ENCODE measurements at regions not wholly inside any gene's neighbourhood (a gene's known extent, or its start where the extent isn't known, plus 50 kb on each side); places are given as distances from the start of the nearest gene placed in this dataset.

DNA sequence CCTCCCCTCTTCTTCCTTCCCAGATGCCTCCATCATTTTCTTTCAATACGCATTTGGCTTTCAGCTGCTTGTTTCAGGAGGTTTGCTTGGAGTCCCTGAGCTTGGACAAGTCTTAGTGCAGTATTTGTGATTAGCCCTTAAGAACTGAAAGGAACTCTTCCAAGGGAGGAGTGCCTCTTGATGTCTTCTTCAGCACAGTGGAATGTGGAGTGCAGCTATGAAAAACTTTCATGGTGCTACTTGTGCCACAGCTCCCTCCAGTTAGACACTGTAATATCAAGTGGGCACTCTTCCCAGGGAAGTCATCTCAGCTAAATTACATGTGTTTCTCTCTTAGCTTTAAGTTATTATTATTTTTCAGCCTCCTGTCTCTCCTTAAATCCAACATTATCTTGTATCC is 173.1 kb downstream of the NECTIN3 start:
- H3K36me3 ChIP-seq (ENCODE audit: control insufficient read depth in 2 of 2, extremely low read depth in 1 of 2, insufficient read depth in 2 of 2, low read length in 2 of 2): no peaks in the 10 kb centered on the region
- no peak overlapping the region for H3K4me3 ChIP-seq (ENCODE audit: control insufficient read depth in 2 of 3, extremely low read depth in 1 of 3, insufficient read depth in 2 of 3, low read depth in 1 of 3, low read length in 3 of 3)
- no peaks in the 10 kb centered on the region for H3K27me3 ChIP-seq (ENCODE audit: control insufficient read depth, extremely low read depth, insufficient read depth, low read length)
- dilution Hi-C loops (cut with MboI; ENCODE audit: extremely low pct_ligation_motif_present, low sequenced_read_pairs): no loop called here
- no peak overlapping the region for H3K9ac ChIP-seq (ENCODE audit: control insufficient read depth, extremely low read depth, insufficient read depth, low read length)
- peaks cover 3% of the 10 kb centered on the region for H3K9me3 ChIP-seq (ENCODE audit: control insufficient read depth, low read depth, low read length)
- H3K4me2 ChIP-seq (ENCODE audit: control insufficient read depth, extremely low read depth, insufficient read depth, low read depth, low read length): no peak overlapping the region
- no peak overlapping the region for H3K27ac ChIP-seq (ENCODE audit: control insufficient read depth, insufficient read depth, low read length)
- H3K79me2 ChIP-seq (ENCODE audit: control insufficient read depth, insufficient read depth, low read length): no peaks in the 10 kb centered on the region
- H2AFZ ChIP-seq (ENCODE audit: control insufficient read depth, low read length): no peak overlapping the region
- no peaks in the 10 kb centered on the region for H3K4me1 ChIP-seq (ENCODE audit: control insufficient read depth, extremely low read depth, insufficient read depth, low read length)
- no peaks in the 10 kb centered on the region for H3K9me1 ChIP-seq (ENCODE audit: control insufficient read depth, extremely low read depth, insufficient read depth, low read length)
- no peak for TF ChIP-seq EZH2 (IDR thresholded peaks at IDR 0.05; ENCODE audit: low read length)
- TF ChIP-seq, protein P1, sequence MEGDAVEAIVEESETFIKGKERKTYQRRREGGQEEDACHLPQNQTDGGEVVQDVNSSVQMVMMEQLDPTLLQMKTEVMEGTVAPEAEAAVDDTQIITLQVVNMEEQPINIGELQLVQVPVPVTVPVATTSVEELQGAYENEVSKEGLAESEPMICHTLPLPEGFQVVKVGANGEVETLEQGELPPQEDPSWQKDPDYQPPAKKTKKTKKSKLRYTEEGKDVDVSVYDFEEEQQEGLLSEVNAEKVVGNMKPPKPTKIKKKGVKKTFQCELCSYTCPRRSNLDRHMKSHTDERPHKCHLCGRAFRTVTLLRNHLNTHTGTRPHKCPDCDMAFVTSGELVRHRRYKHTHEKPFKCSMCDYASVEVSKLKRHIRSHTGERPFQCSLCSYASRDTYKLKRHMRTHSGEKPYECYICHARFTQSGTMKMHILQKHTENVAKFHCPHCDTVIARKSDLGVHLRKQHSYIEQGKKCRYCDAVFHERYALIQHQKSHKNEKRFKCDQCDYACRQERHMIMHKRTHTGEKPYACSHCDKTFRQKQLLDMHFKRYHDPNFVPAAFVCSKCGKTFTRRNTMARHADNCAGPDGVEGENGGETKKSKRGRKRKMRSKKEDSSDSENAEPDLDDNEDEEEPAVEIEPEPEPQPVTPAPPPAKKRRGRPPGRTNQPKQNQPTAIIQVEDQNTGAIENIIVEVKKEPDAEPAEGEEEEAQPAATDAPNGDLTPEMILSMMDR (optimal IDR thresholded peaks at IDR 0.05 in 1 of 3, IDR thresholded peaks at IDR 0.05 in 1 of 3, conservative IDR thresholded peaks at IDR 0.05 in 1 of 3; ENCODE audit: extremely low read depth in 1 of 3, insufficient read depth in 2 of 3, low read length in 3 of 3): no peak
- FAIRE-seq: no peak
- no peaks in the 10 kb centered on the region for H4K20me1 ChIP-seq (ENCODE audit: control insufficient read depth, extremely low read depth, insufficient read depth, low read length)
- no peak for DNase-seq (ENCODE audit: low read depth, low spot score)

DNA sequence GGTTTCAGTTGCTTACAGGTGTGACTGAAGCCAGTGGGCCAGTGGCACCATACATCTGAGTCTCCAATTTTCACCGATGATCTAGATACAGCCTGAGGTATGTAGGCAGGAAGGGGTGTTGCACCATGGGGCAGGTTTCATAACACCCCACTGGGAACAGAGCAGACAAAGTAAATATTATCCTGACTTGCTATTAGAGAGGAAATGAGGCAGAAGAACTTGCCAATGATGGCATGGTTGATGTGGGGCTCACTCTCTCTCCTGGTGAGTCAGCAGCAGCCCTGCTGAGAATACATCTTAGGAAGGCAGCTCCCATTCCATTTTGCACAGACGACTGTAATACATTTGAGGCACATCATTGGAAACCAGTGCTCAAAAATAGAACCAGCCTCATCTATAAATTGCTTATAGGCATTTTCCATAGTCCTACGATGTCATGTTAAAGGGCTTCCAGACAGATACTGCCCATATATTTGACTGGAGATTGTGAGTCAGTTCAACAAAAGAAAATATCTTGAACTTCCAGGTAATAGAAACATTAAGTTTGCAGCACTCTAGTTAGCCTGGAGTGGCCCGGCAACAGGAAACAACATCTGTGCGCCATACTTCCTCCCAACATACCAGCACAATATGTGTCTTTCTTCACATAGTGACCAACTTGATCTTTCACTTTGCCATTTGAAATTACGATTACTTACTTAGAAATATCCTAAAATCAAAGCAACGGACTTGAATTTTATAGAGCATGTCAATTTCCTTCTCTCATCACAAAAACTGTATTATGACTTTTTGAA is 175.5 kb downstream of the NECTIN3 start:
- no peaks in the 10 kb centered on the region for H4K20me1 ChIP-seq (ENCODE audit: control insufficient read depth, extremely low read depth, insufficient read depth, low read length)
- H3K9me3 ChIP-seq (ENCODE audit: control insufficient read depth, low read depth, low read length): peaks cover 3% of the 10 kb centered on the region
- no peak overlapping the region for H3K27ac ChIP-seq (ENCODE audit: control insufficient read depth, insufficient read depth, low read length)
- H3K27me3 ChIP-seq (ENCODE audit: control insufficient read depth, extremely low read depth, insufficient read depth, low read length): no peaks in the 10 kb centered on the region
- no peaks in the 10 kb centered on the region for H3K36me3 ChIP-seq (ENCODE audit: control insufficient read depth in 2 of 2, extremely low read depth in 1 of 2, insufficient read depth in 2 of 2, low read length in 2 of 2)
- no peak overlapping the region for H3K4me3 ChIP-seq (ENCODE audit: control insufficient read depth in 2 of 3, extremely low read depth in 1 of 3, insufficient read depth in 2 of 3, low read depth in 1 of 3, low read length in 3 of 3)
- no peak overlapping the region for H2AFZ ChIP-seq (ENCODE audit: control insufficient read depth, low read length)
- no peaks in the 10 kb centered on the region for H3K79me2 ChIP-seq (ENCODE audit: control insufficient read depth, insufficient read depth, low read length)
- H3K9ac ChIP-seq (ENCODE audit: control insufficient read depth, extremely low read depth, insufficient read depth, low read length): no peak overlapping the region
- TF ChIP-seq, protein P1 (optimal IDR thresholded peaks at IDR 0.05 in 1 of 3, IDR thresholded peaks at IDR 0.05 in 1 of 3, conservative IDR thresholded peaks at IDR 0.05 in 1 of 3; ENCODE audit: extremely low read depth in 1 of 3, insufficient read depth in 2 of 3, low read length in 3 of 3): no peak
- no peak for TF ChIP-seq EZH2 (IDR thresholded peaks at IDR 0.05; ENCODE audit: low read length)
- no peaks in the 10 kb centered on the region for H3K9me1 ChIP-seq (ENCODE audit: control insufficient read depth, extremely low read depth, insufficient read depth, low read length)
- no peak for DNase-seq (ENCODE audit: low read depth, low spot score)
- H3K4me2 ChIP-seq (ENCODE audit: control insufficient read depth, extremely low read depth, insufficient read depth, low read depth, low read length): no peak overlapping the region
- no peaks in the 10 kb centered on the region for H3K4me1 ChIP-seq (ENCODE audit: control insufficient read depth, extremely low read depth, insufficient read depth, low read length)
- no peak for FAIRE-seq
- dilution Hi-C loops (cut with MboI; ENCODE audit: extremely low pct_ligation_motif_present, low sequenced_read_pairs): no loop called here
